ENCODE measurements at regions not wholly inside any gene's neighbourhood (a gene's known extent, or its start where the extent isn't known, plus 50 kb on each side); places are given as distances from the start of the nearest gene placed in this dataset.
A peak's percentile ranks its signal among the peaks of the same experiment; 100 is the strongest.
"Not testable (repeated sequence)": the region's sequence is repeated elsewhere in the genome, so short reads cannot be mapped to it uniquely, and the experiment has no call there.

- Mint-ChIP-seq H3K27me3 (peaks cover 4% of the 10 kb centered on the region), H3K9me3 (ENCODE audit: low read depth) (no peaks in the 10 kb centered on the region), H3K27ac (no peak overlapping the region), H3K4me1 (ENCODE audit: low read depth) (no peaks in the 10 kb centered on the region), H3K36me3 (no peaks in the 10 kb centered on the region), H3K4me3 (no peak overlapping the region)
Observed at GRCh38 chr10:27344568-27345454, 104.2 kb upstream of the ACBD5 start.

- H3K9me3 Mint-ChIP-seq (ENCODE audit: low read depth), result no peaks in the 10 kb centered on the region
Observed at GRCh38 chr10:27341001-27341400, 100.4 kb upstream of the ACBD5 start.

GRCh38 chr10:27335246-27335645 is 94.6 kb upstream of the ACBD5 start:
- not testable (repeated sequence) for H3K4me1 Mint-ChIP-seq (ENCODE audit: low read depth); H3K4me3 Mint-ChIP-seq; H3K27ac Mint-ChIP-seq; H3K9me3 Mint-ChIP-seq (ENCODE audit: low read depth); H3K36me3 Mint-ChIP-seq
- peaks cover 12% of the 10 kb centered on the region for H3K27me3 Mint-ChIP-seq

More at GRCh38 chr10:27341001-27341400, 100.4 kb upstream of the ACBD5 start:
- no peak overlapping the region for H3K4me3 Mint-ChIP-seq
- H3K27me3 Mint-ChIP-seq, result peaks cover 5% of the 10 kb centered on the region
- no peaks in the 10 kb centered on the region for H3K4me1 Mint-ChIP-seq (ENCODE audit: low read depth)
- H3K27ac Mint-ChIP-seq, result no peak overlapping the region
- no peaks in the 10 kb centered on the region for H3K36me3 Mint-ChIP-seq

- Mint-ChIP-seq H3K9me3 (ENCODE audit: low read depth) (no peaks in the 10 kb centered on the region), H3K4me3 (no peak overlapping the region), H3K36me3 (peaks cover 2% of the 10 kb centered on the region), H3K4me1 (ENCODE audit: low read depth) (no peaks in the 10 kb centered on the region), H3K27ac (no peak overlapping the region), H3K27me3 (peaks cover 14% of the 10 kb centered on the region)
Observed at GRCh38 chr10:27330074-27330473, 89.5 kb upstream of the ACBD5 start.

GRCh38 chr10:27328946-27329345 is 88.3 kb upstream of the ACBD5 start:
- no peak overlapping the region for H3K4me3 Mint-ChIP-seq
- peaks cover 2% of the 10 kb centered on the region for H3K36me3 Mint-ChIP-seq
- H3K27me3 Mint-ChIP-seq, result peaks cover 14% of the 10 kb centered on the region
- no peak overlapping the region for H3K27ac Mint-ChIP-seq
- no peaks in the 10 kb centered on the region for H3K9me3 Mint-ChIP-seq (ENCODE audit: low read depth)
- no peaks in the 10 kb centered on the region for H3K4me1 Mint-ChIP-seq (ENCODE audit: low read depth)

GRCh38 chr10:27326748-27327147 is 86.2 kb upstream of the ACBD5 start:
- H3K4me1 Mint-ChIP-seq (ENCODE audit: low read depth); H3K9me3 Mint-ChIP-seq (ENCODE audit: low read depth); H3K4me3 Mint-ChIP-seq; H3K27ac Mint-ChIP-seq; H3K36me3 Mint-ChIP-seq: not testable (repeated sequence)
- peaks cover 14% of the 10 kb centered on the region for H3K27me3 Mint-ChIP-seq

- peaks cover 4% of the 10 kb centered on the region for H3K4me1 Mint-ChIP-seq (ENCODE audit: low read depth)
- no peak overlapping the region for H3K27ac Mint-ChIP-seq
- H3K36me3 Mint-ChIP-seq, result peaks cover 2% of the 10 kb centered on the region
Observed at GRCh38 chr10:27319752-27320431, 79.3 kb upstream of the ACBD5 start.

GRCh38 chr10:27319139-27319538 is 78.5 kb upstream of the ACBD5 start:
- H3K36me3 Mint-ChIP-seq; H3K4me1 Mint-ChIP-seq (ENCODE audit: low read depth); H3K27ac Mint-ChIP-seq; H3K9me3 Mint-ChIP-seq (ENCODE audit: low read depth): not testable (repeated sequence)
- Mint-ChIP-seq H3K4me3 (peak overlapping the region; percentile 67), H3K27me3 (peaks cover 14% of the 10 kb centered on the region)

More at GRCh38 chr10:27319752-27320431, 79.3 kb upstream of the ACBD5 start:
- Mint-ChIP-seq H3K27me3 (peaks cover 14% of the 10 kb centered on the region), H3K4me3 (peak overlapping the region; percentile 67), H3K9me3 (ENCODE audit: low read depth) (no peaks in the 10 kb centered on the region)

- H3K4me3 Mint-ChIP-seq; H3K27ac Mint-ChIP-seq; H3K4me1 Mint-ChIP-seq (ENCODE audit: low read depth); H3K9me3 Mint-ChIP-seq (ENCODE audit: low read depth); H3K36me3 Mint-ChIP-seq: not testable (repeated sequence)
- peaks cover 13% of the 10 kb centered on the region for H3K27me3 Mint-ChIP-seq
Observed at GRCh38 chr10:27315082-27315481, 74.5 kb upstream of the ACBD5 start.

- H3K27ac Mint-ChIP-seq; H3K4me3 Mint-ChIP-seq; H3K9me3 Mint-ChIP-seq (ENCODE audit: low read depth); H3K36me3 Mint-ChIP-seq; H3K4me1 Mint-ChIP-seq (ENCODE audit: low read depth): not testable (repeated sequence)
- peaks cover 13% of the 10 kb centered on the region for H3K27me3 Mint-ChIP-seq
Observed at GRCh38 chr10:27313586-27313985, 73.0 kb upstream of the ACBD5 start.

- Mint-ChIP-seq H3K27me3 (peaks cover 8% of the 10 kb centered on the region), H3K36me3 (peaks cover 1% of the 10 kb centered on the region), H3K9me3 (ENCODE audit: low read depth) (no peaks in the 10 kb centered on the region), H3K27ac (no peak overlapping the region), H3K4me1 (ENCODE audit: low read depth) (no peaks in the 10 kb centered on the region), H3K4me3 (no peak overlapping the region)
Observed at GRCh38 chr10:27312854-27313253, 72.3 kb upstream of the ACBD5 start.

- H3K4me3 Mint-ChIP-seq; H3K4me1 Mint-ChIP-seq (ENCODE audit: low read depth); H3K9me3 Mint-ChIP-seq (ENCODE audit: low read depth); H3K36me3 Mint-ChIP-seq; H3K27me3 Mint-ChIP-seq; H3K27ac Mint-ChIP-seq: not testable (repeated sequence)
Observed at GRCh38 chr10:27311809-27312208, 71.2 kb upstream of the ACBD5 start.

GRCh38 chr10:27298522-27298850 is 57.9 kb upstream of the ACBD5 start:
- H3K9me3 Mint-ChIP-seq (ENCODE audit: low read depth); H3K36me3 Mint-ChIP-seq; H3K4me3 Mint-ChIP-seq; H3K27ac Mint-ChIP-seq; H3K4me1 Mint-ChIP-seq (ENCODE audit: low read depth); H3K27me3 Mint-ChIP-seq: not testable (repeated sequence)

- Mint-ChIP-seq H3K27me3 (peaks cover 7% of the 10 kb centered on the region), H3K27ac (no peak overlapping the region), H3K36me3 (no peaks in the 10 kb centered on the region), H3K9me3 (ENCODE audit: low read depth) (no peaks in the 10 kb centered on the region), H3K4me3 (no peak overlapping the region), H3K4me1 (ENCODE audit: low read depth) (peaks cover 7% of the 10 kb centered on the region)
Observed at GRCh38 chr10:27297844-27298521, 57.4 kb upstream of the ACBD5 start.

- H3K27ac Mint-ChIP-seq; H3K9me3 Mint-ChIP-seq (ENCODE audit: low read depth); H3K27me3 Mint-ChIP-seq; H3K4me3 Mint-ChIP-seq; H3K36me3 Mint-ChIP-seq: not testable (repeated sequence)
- H3K4me1 Mint-ChIP-seq (ENCODE audit: low read depth), result peaks cover 16% of the 10 kb centered on the region
Observed at GRCh38 chr10:27296285-27296684, 55.7 kb upstream of the ACBD5 start.
